CD4-positive, alpha-beta T cell treated with Interleukin-15 for 4 hours (primary cell): ENCODE measurements at regions not wholly inside any gene's neighbourhood (a gene's known extent, or its start where the extent isn't known, plus 50 kb on each side); places are given as distances from the start of the nearest gene placed in this dataset.
"Not testable (repeated sequence)": the region's sequence is repeated elsewhere in the genome, so short reads cannot be mapped to it uniquely, and the experiment has no call there.

ENCODE experiments used
- DNase-seq: peaks from one replicate; pipeline ENCODE4 v3.0.0-alpha.2; 2020; ENCODE audit warnings: low spot score

DNA sequence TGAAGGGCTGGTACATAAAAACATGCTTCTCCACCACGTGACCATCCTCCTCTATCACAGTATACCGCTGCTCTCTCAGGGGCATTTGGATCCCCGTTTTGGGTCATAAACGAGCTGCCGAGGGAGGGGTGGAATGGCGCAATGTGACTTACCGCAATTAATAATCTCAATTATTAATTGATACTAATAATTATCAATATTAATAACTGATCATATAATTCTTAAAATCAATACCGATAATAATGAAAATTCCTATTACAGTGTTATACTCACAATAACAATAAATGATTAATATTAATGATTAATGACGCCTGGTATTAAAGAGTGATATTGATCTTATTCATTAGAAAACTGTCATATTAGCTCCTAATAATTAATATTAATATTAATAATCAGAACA is 56.1 kb upstream of the FRG2C start:
- DNase-seq, result not testable (repeated sequence)

DNA sequence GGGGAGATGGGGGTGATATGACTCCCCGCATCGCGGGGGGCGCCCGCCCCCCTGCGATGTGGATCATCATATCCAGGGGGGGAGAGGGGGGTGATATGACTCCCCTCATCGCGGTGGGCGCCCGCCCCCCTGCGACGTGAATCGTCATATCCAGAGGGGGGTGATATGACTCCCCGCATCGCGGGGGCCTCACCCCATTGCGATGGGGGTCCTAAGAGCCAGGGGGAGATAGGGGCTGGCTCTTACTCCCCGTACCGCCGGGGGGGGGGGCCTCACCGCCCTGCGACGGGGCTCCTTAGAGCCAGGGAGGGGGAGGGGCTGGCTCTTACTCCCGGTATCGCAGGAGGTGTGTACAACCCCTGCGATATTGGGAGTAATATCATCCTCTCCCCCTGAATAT is 54.5 kb upstream of the FRG2C start:
- DNase-seq, result not testable (repeated sequence)

DNA sequence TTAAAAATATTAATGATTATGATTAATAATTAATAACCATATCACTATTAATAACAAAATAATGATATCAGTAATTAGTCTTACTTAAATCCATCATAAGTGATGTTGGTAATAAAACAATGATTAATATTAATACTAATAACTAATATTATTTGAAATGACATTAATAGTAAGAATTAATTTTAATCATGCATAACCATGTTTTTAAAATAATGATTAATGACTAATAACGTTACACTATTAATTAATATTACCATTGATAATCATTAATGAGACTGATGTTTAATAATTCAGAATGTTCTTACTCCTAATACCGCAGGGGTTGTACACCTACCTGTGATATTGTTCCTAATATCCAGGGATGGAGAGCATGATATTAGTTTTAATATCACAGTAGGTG is 53.4 kb upstream of the FRG2C start:
- no peak for DNase-seq

DNA sequence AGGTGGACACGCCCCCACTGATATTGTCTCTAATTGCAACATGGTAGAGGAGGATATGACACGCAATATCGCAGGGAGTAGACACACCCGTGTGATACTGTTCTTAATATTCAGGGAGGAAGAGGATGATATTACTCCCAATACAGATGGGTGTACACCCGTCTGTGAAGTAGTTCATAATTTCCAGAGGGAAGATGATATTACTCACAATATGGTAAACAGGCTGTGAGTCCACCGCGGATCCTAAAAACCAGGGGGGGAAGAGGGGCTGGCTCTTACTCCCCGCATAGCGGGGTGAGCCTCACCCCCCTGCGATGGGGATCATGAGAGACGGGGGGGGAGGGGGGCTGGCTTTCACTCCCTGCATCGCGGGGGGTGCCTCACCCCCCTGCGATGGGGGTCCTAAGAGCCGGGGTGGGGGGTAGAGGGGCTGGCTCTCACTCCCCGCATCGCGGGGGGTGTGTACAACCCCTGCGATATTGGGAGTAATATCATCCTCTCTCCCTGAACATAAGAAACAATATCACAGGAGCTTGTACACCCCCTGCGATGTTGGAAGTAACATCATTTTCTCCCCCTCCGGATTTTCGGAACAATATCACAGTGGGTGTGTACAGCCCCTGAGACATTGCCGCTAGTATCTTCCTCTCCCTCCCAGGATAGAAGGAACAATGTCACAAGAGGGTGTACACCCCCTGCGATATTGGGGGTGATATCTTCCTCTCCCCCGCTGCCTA is 52.2 kb upstream of the FRG2C start:
- DNase-seq, result not testable (repeated sequence)
